K562 (cell line): ENCODE measurements at regions not wholly inside any gene's neighbourhood (a gene's known extent, or its start where the extent isn't known, plus 50 kb on each side); places are given as distances from the start of the nearest gene placed in this dataset.

Experiments used
- ATAC-seq: fragments of 200-7000 bp; cut with Tn5 transposase; 3 replicates; pipeline ENCODE4 v1.9.1; 2020; ENCODE audit warnings: moderate library complexity
- BruUV-seq: library from RNA; stranded (reverse); fragments of 400-500 nt; replicated peaks from 2 replicates; lab custom pipeline; 2021; lab: Mats Ljungman, UMichigan
- CTCF ChIA-PET: fragments of 300-600 bp; formaldehyde crosslinking; extraction: SDS; loops from one replicate; lab custom pipeline; 2021; ENCODE audit warnings: low intra/inter-chr PET ratio; lab: Yijun Ruan, JAX
- POLR2A ChIA-PET: fragments of 300-600, 350-650 bp; sonication (Branson Sonifier 250); formaldehyde crosslinking; extraction: SDS; loops from one replicate; lab custom pipeline; 2021; ENCODE audit warnings: antibody characterized with exemption, inconsistent platforms; lab: Yijun Ruan, JAX
- DNase-seq, 4 experiments: peaks; one replicate each; pipeline versions ENCODE4 v3.0.0 to v3.0.0-alpha.2; 2011 to 2018; ENCODE audit warnings: low spot score in 3 of 4, mixed read lengths in 3 of 4; ENCODE audit errors: extremely low read depth in 1 of 4
- FAIRE-seq: peaks from 2 replicates; lab custom pipeline; 2011; peaks lifted over from hg19 to GRCh38; lab: Jason Lieb, UNC
- H2AFZ ChIP-seq: 2 replicates; pipeline ENCODE4 v1.6.0; 2011; ENCODE audit warnings: low read depth, low read length, control low read depth, inconsistent platforms
- H3K27ac ChIP-seq: fragments of 200-600 bp; 3 replicates; pipeline ENCODE4 v1.8.0; 2011; ENCODE audit warnings: low read depth, mild to moderate bottlenecking, control low read depth, inconsistent platforms, low read length, moderate library complexity, mixed read lengths; ENCODE audit errors: extremely low read depth
- H3K27me3 ChIP-seq, 2 experiments: fragments of 300-600 bp in 1 of 2; 2 replicates in 1 of 2; 3 replicates in 1 of 2; pipeline versions ENCODE4 v1.6.0 to v1.8.0; 2011; ENCODE audit warnings: inconsistent platforms in 2 of 2, low read length in 2 of 2, mild to moderate bottlenecking in 1 of 2, mixed read lengths in 1 of 2, moderate library complexity in 1 of 2; ENCODE audit not compliant: control insufficient read depth in 2 of 2, insufficient read depth in 2 of 2
- H3K36me3 ChIP-seq: fragments of 300-600 bp; 3 replicates; pipeline ENCODE4 v1.8.0; 2011; ENCODE audit warnings: mild to moderate bottlenecking, low read length, inconsistent platforms; ENCODE audit not compliant: control insufficient read depth, insufficient read depth
- H3K4me1 ChIP-seq, 2 experiments: fragments of 200-600 bp in 1 of 2; replicated peaks in 1 of 2; 2 replicates in 1 of 2; 3 replicates in 1 of 2; pipeline versions ENCODE4 v1.5.1 to v1.8.0; 2011; ENCODE audit warnings: inconsistent platforms in 2 of 2, low read length in 2 of 2, mild to moderate bottlenecking in 1 of 2, mixed read lengths in 1 of 2, moderate library complexity in 1 of 2; ENCODE audit not compliant: control insufficient read depth in 2 of 2, insufficient read depth in 2 of 2
- H3K4me2 ChIP-seq: 2 replicates; pipeline ENCODE4 v1.6.1; 2011; ENCODE audit warnings: low read length, control low read depth, inconsistent platforms, mixed read lengths; ENCODE audit not compliant: insufficient read depth
- H3K4me3 ChIP-seq: fragments of 200-600 bp; sonication (generic), shearing (Covaris generic); 2 replicates; pipeline ENCODE4 v1.5.1; 2016; ENCODE audit warnings: control low read depth, inconsistent platforms
- H3K79me2 ChIP-seq: fragments of 200-600 bp; 3 replicates; pipeline ENCODE4 v1.8.0; 2011; ENCODE audit warnings: low read length, inconsistent platforms; ENCODE audit not compliant: control insufficient read depth, insufficient read depth
- H3K9ac ChIP-seq, 2 experiments: 2 replicates each; pipeline versions ENCODE4 v1.6.0 to v1.6.1; 2011; ENCODE audit warnings: low read depth in 2 of 2, low read length in 2 of 2, control low read depth in 1 of 2, inconsistent platforms in 1 of 2, mild to moderate bottlenecking in 1 of 2, mixed read lengths in 1 of 2; ENCODE audit not compliant: insufficient read depth in 1 of 2
- H3K9me1 ChIP-seq: one replicate; pipeline ENCODE4 v1.6.0; 2011; ENCODE audit warnings: inconsistent platforms, mild to moderate bottlenecking, low read length, moderate library complexity; ENCODE audit not compliant: control insufficient read depth, insufficient read depth
- H3K9me3 ChIP-seq: replicated peaks from 2 replicates; pipeline ENCODE4 v1.5.1; 2011; ENCODE audit warnings: low read depth, low read length, inconsistent platforms; ENCODE audit not compliant: control insufficient read depth, insufficient read depth
- H4K20me1 ChIP-seq: replicated peaks from 2 replicates; pipeline ENCODE4 v1.6.1; 2011; ENCODE audit warnings: low read length, inconsistent platforms, mixed read lengths; ENCODE audit not compliant: control insufficient read depth, insufficient read depth
- CAMTA2 ChIP-seq: fragments of 250-450 bp; sonication (Bioruptor Pico); conservative IDR thresholded peaks from 2 replicates; pipeline ENCODE4 v1.5.1; 2022
- CBX3 ChIP-seq, 2 experiments: IDR thresholded peaks; 1 replicate in 1 of 2; 2 replicates in 1 of 2; pipeline ENCODE4 v1.6.1; 2012; ENCODE audit warnings: inconsistent platforms in 2 of 2, low read length in 2 of 2, borderline replicate concordance in 1 of 2, control low read depth in 1 of 2
- EP400 ChIP-seq: fragments of 450-650 bp; IDR thresholded peaks from 2 replicates; pipeline ENCODE4 v1.6.1; 2017; ENCODE audit warnings: antibody characterized with exemption, mild to moderate bottlenecking, moderate library complexity
- HDAC1 ChIP-seq, 2 experiments: fragments of 450-650 bp; IDR thresholded peaks; 2 replicates each; pipeline ENCODE4 v1.6.1; 2016 to 2017; ENCODE audit warnings: inconsistent platforms in 1 of 2, mild to moderate bottlenecking in 1 of 2, moderate library complexity in 1 of 2
- HNRNPLL ChIP-seq: fragments of 200-400 bp; formaldehyde crosslinking; IDR thresholded peaks from 2 replicates; pipeline ENCODE4 v1.6.1; 2017; ENCODE audit warnings: low read length, low read depth, mild to moderate bottlenecking; ENCODE audit not compliant: poor library complexity, severe bottlenecking
- IRF2 ChIP-seq: sonication (generic); formaldehyde crosslinking; IDR thresholded peaks from 2 replicates; pipeline ENCODE4 v1.8.1; 2022; ENCODE audit warnings: mild to moderate bottlenecking, missing genetic modification reagents
- MYC ChIP-seq, 2 experiments: fragments of 250-450 bp in 1 of 2; sonication (Bioruptor Pico) in 1 of 2; IDR thresholded peaks; 2 replicates each; pipeline versions ENCODE4 v1.5.1 to v1.6.1; 2012 to 2021; ENCODE audit warnings: low read depth in 2 of 2, borderline replicate concordance in 1 of 2, improper control_type of control experiment in 1 of 2, low read length in 1 of 2, mild to moderate bottlenecking in 1 of 2, moderate library complexity in 1 of 2
- PTRF ChIP-seq: fragments of 450-650 bp; IDR thresholded peaks from 2 replicates; pipeline ENCODE4 v1.6.1; 2016; ENCODE audit warnings: mild to moderate bottlenecking, missing genetic modification characterization, missing compliant biosample characterization
- SMC3 ChIP-seq: conservative IDR thresholded peaks from 2 replicates; pipeline ENCODE4 v1.6.1; 2011; ENCODE audit warnings: low read depth, low read length, improper control_type of control experiment; ENCODE audit not compliant: insufficient read depth
- ZBED1 ChIP-seq: IDR thresholded peaks from 2 replicates; pipeline ENCODE4 v1.6.1; 2014
- ZKSCAN3 ChIP-seq: fragments of 250-450 bp; sonication (Bioruptor Pico); IDR thresholded peaks from 2 replicates; pipeline ENCODE4 v1.4.0; 2020
- ZNF175 ChIP-seq: fragments of 200-800 bp; sonication (Bioruptor generic); IDR thresholded peaks from 2 replicates; pipeline ENCODE4 v1.6.1; 2016; ENCODE audit warnings: low read depth, mild to moderate bottlenecking, missing genetic modification characterization, missing compliant biosample characterization
- WGBS: fragments of 100-300 bp; shearing (Covaris generic); methylation state at CpG from one replicate; pipeline ENCODE4 v1.1.6; 2016; ENCODE audit warnings: low coverage, mixed read lengths; ENCODE audit not compliant: insufficient coverage; ENCODE audit errors: missing lambda C conversion rate; 5-methylcytosine and 5-hydroxymethylcytosine counted together
- in situ Hi-C: fragments of 300-500 bp; cut with MboI; formaldehyde crosslinking; loops from 4 replicates; pipeline ENCODE4 v1.15.0; 2018; ENCODE audit warnings: inconsistent platforms, mixed read lengths
- intact Hi-C: fragments of 100-400 bp; cut with micrococcal nuclease; formaldehyde crosslinking; loops from 2 replicates; pipeline ENCODE4 v1.14.2; 2022
- TF ChIP-seq, protein P1 (sequence below): sonication (generic); formaldehyde crosslinking; IDR thresholded peaks from 2 replicates; pipeline ENCODE4 v1.8.0; 2022; ENCODE audit warnings: missing genetic modification reagents, mild to moderate bottlenecking, borderline replicate concordance
- TF ChIP-seq, protein P2 (sequence below), 2 experiments: fragments of 450-650 bp in 1 of 2; sonication (generic) in 1 of 2; formaldehyde crosslinking; conservative IDR thresholded peaks; 2 replicates each; pipeline versions ENCODE4 v1.4.0 to v1.8.1; 2020 to 2022; ENCODE audit warnings: mild to moderate bottlenecking in 1 of 2, missing genetic modification reagents in 1 of 2
- TF ChIP-seq, protein P3 (sequence below): sonication (generic); formaldehyde crosslinking; IDR thresholded peaks from 2 replicates; pipeline ENCODE4 v1.4.0; 2020; ENCODE audit warnings: mild to moderate bottlenecking, missing genetic modification reagents
- TF ChIP-seq, protein P4 (sequence below): fragments of 450-650 bp; IDR thresholded peaks from 2 replicates; pipeline ENCODE4 v1.6.1; 2016

DNA sequence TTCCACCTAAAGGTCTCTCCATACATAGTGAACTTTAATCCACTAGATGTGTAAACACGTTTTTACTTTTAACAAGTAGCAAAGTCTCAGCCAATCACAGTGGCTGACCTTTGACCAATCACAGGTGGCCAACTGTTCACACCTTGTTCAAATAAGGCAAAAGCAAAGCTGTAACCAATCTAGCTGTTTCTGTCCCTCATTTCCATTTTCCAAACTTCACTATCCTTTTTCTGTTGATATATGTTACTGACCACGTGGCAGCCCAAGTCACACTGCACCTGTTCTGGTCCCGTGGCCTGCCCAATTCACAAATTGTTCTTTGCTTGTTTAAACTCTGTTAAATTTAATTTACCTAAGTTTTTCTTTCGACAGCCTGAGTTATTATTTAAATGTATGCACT lies 393.5 kb upstream of the NETO1 start:
- FAIRE-seq: peak; percentile 81
- POLR2A ChIA-PET: interaction anchor here (1.8 kb wide), 1 partner anchor 14 kb away, joined by 9 read pairs; no protein-coding TSS in a partner anchor
- DNase-seq: peak; percentile 8 to 57 (median 18)
- peak; percentile 71 for ATAC-seq
- no peak overlapping the region for H2AFZ ChIP-seq
- H3K36me3 ChIP-seq: peaks cover 13% of the 10 kb centered on the region; the same call in 1 of the 3 replicates
- H3K27ac ChIP-seq: peak overlapping the region; percentile 50
- peaks cover 17% of the 10 kb centered on the region for H4K20me1 ChIP-seq
- peaks cover 0 to 2% of the 10 kb centered on the region in 2 experiments; a peak in 2 of 5 replicates for H3K4me1 ChIP-seq
- H3K4me2 ChIP-seq: peak overlapping the region; percentile 61
- in situ Hi-C loops: no loop called here
- 3% methylated on average over 3 of the region's 4 CpGs for WGBS
- intact Hi-C loops: loop anchor here (5.0 kb wide), 1 partner anchor 1236 kb away; the partner anchor contains the start of gene CNDP2
- CTCF ChIA-PET: no interaction called here
- peaks cover 82% of the 10 kb centered on the region for H3K79me2 ChIP-seq
- peak overlapping the region; percentile 43 for H3K4me3 ChIP-seq
- H3K27me3 ChIP-seq: no peaks in the 10 kb centered on the region
- no peaks in the 10 kb centered on the region for H3K9me3 ChIP-seq
- no TSS peak for BruUV-seq
- H3K9ac ChIP-seq: peak overlapping the region in 1 of 2 experiments; percentile 91; a peak in 2 of 4 replicates
- H3K9me1 ChIP-seq: no peaks in the 10 kb centered on the region
- TF ChIP-seq MYC (IDR thresholded peaks at IDR 0.05; ENCODE audit: low read depth, low read length) (peak; percentile 70; the same call in 1 of the 2 replicates), MYC (CRISPR knock-in tag; IDR thresholded peaks at IDR 0.05; ENCODE audit: borderline replicate concordance, low read depth) (no peak), ZBED1 (no peak), SMC3 (no peak), EP400 (peak; percentile 70), CAMTA2 (CRISPR knock-in tag) (no peak), ZKSCAN3 (CRISPR knock-in tag) (no peak), HDAC1 (IDR thresholded peaks at IDR 0.05) (peak in 1 of 2 experiments; percentile 71; a peak in 1 of 4 replicates), PTRF (tag) (no peak), CBX3 (IDR thresholded peaks at IDR 0.05; ENCODE audit: borderline replicate concordance in 1 of 2, low read length in 2 of 2) (0 out of 3 replicates have a peak, but pooled peaks of 1 of the 2 experiments have one; percentile 19), IRF2 (CRISPR knock-in tag) (no peak), ZNF175 (CRISPR knock-in tag) (peak; percentile 48; the same call in 1 of the 2 replicates), HNRNPLL (no peak)
- TF ChIP-seq, protein P1, sequence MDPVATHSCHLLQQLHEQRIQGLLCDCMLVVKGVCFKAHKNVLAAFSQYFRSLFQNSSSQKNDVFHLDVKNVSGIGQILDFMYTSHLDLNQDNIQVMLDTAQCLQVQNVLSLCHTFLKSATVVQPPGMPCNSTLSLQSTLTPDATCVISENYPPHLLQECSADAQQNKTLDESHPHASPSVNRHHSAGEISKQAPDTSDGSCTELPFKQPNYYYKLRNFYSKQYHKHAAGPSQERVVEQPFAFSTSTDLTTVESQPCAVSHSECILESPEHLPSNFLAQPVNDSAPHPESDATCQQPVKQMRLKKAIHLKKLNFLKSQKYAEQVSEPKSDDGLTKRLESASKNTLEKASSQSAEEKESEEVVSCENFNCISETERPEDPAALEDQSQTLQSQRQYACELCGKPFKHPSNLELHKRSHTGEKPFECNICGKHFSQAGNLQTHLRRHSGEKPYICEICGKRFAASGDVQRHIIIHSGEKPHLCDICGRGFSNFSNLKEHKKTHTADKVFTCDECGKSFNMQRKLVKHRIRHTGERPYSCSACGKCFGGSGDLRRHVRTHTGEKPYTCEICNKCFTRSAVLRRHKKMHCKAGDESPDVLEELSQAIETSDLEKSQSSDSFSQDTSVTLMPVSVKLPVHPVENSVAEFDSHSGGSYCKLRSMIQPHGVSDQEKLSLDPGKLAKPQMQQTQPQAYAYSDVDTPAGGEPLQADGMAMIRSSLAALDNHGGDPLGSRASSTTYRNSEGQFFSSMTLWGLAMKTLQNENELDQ (CRISPR knock-in tag): no peak
- TF ChIP-seq, protein P2, sequence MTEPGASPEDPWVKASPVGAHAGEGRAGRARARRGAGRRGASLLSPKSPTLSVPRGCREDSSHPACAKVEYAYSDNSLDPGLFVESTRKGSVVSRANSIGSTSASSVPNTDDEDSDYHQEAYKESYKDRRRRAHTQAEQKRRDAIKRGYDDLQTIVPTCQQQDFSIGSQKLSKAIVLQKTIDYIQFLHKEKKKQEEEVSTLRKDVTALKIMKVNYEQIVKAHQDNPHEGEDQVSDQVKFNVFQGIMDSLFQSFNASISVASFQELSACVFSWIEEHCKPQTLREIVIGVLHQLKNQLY (CRISPR knock-in tag; conservative IDR thresholded peaks at IDR 0.05): no peak
- TF ChIP-seq, protein P3, sequence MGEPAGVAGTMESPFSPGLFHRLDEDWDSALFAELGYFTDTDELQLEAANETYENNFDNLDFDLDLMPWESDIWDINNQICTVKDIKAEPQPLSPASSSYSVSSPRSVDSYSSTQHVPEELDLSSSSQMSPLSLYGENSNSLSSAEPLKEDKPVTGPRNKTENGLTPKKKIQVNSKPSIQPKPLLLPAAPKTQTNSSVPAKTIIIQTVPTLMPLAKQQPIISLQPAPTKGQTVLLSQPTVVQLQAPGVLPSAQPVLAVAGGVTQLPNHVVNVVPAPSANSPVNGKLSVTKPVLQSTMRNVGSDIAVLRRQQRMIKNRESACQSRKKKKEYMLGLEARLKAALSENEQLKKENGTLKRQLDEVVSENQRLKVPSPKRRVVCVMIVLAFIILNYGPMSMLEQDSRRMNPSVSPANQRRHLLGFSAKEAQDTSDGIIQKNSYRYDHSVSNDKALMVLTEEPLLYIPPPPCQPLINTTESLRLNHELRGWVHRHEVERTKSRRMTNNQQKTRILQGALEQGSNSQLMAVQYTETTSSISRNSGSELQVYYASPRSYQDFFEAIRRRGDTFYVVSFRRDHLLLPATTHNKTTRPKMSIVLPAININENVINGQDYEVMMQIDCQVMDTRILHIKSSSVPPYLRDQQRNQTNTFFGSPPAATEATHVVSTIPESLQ (CRISPR knock-in tag): no peak
- TF ChIP-seq, protein P4, sequence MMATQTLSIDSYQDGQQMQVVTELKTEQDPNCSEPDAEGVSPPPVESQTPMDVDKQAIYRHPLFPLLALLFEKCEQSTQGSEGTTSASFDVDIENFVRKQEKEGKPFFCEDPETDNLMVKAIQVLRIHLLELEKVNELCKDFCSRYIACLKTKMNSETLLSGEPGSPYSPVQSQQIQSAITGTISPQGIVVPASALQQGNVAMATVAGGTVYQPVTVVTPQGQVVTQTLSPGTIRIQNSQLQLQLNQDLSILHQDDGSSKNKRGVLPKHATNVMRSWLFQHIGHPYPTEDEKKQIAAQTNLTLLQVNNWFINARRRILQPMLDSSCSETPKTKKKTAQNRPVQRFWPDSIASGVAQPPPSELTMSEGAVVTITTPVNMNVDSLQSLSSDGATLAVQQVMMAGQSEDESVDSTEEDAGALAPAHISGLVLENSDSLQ: peak; percentile 34; the same call in 1 of the 2 replicates
